HCEC 1CT (cell line): ENCODE measurements at regions not wholly inside any gene's neighbourhood (a gene's known extent, or its start where the extent isn't known, plus 50 kb on each side); places are given as distances from the start of the nearest gene placed in this dataset.

Source experiments
- DNase-seq: peaks from one replicate; pipeline ENCODE4 v3.0.0-alpha.2; 2017

DNA sequence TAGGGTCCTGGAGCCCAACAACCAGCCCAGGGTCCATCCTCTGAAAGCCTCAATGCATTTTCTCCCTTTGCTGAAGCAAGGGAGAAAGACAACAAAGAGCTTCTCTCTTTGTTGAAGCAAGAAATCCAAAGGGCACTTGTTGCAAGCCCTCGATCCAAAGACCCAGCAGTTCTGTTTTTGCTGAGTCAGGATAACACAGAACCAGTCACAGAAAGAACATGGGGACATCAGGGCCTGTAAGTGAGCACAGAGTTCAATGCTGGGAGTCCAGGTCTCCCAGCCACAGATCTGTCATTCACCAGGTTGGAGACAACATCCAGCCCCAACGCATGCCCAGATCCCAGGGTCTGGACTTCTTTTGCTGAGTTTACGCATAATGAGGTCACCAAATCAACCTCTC lies 315.8 kb upstream of the KLHL29 start:
- DNase-seq = no peak

DNA sequence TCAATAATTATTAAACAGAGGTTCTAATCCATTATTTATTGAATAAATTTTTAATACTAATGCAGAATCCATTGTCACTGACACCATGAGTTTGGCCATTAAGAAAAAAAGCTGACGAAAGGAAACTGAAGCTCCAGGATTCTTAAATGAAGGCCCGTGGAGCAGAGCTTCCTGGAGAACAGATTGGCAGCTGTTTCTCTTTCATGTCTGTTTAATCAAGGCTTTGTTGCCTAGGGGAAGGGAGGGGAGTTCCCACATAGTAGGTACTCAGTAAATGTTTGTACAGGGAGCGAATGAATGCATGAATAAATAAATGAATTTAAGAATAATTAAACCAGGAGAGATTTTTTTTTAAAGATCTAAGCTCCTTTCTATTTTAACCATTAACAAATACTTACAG lies 315.1 kb upstream of the KLHL29 start:
- no peak for DNase-seq

- DNase-seq = no peak
These were observed 311.9 kb upstream of the KLHL29 start for GRCh38 chr2:23073056-23073455.

GRCh38 chr2:23073671-23074070 lies 311.3 kb upstream of the KLHL29 start:
- DNase-seq = no peak

DNA sequence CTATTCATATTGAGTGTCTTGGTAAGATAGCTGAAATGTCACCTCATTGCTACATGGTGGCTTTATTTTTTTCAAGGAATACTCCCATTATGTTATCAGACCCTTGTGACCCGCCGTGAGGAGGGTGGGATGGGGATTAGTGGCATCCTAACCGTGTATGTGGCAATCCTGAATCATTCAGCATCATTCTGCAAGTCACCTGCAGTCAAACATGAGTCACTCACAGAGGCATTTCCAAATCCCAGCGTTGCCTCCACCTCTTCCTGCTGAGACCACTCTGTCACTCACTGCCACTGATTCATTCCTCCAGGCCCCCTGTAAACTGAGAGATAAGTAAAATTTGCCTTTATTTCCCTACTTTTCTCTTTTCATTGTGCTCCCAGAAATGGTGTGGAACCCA lies 307.4 kb upstream of the KLHL29 start:
- no peak for DNase-seq

DNA sequence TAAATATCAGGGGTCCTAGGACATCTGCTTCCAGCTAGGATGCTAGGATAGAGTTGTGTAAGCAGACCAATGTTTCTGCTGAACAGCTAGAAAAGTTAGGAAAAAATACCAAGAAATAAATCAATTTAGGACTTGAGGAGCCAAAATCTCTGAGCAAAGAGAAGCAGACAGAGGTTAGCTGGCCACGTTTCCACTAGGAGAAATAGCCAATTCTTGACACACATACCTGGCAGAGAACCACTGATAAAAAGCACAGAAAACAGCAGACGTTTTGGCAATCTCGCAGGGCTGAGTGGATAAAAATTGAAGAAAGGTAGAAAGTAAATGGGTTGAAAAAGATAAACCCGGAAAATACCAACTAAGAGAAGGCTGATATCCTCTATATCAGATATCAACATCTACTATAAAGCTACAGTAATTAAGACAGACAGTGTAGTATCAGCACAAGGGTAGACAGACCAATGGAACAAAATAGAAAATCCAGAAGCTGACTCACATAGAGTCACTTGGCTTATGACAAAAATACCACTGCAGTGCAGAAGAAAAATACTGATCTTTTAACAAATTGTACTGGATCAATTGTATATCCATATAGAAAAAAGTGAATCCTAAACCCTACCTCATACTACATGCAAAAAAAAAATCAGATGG lies 306.1 kb upstream of the KLHL29 start:
- no peak for DNase-seq

GRCh38 chr2:23083966-23084365 lies 301.0 kb upstream of the KLHL29 start:
- DNase-seq = no peak

- DNase-seq = no peak
These were observed 294.0 kb upstream of the KLHL29 start for GRCh38 chr2:23091019-23091418.

DNA sequence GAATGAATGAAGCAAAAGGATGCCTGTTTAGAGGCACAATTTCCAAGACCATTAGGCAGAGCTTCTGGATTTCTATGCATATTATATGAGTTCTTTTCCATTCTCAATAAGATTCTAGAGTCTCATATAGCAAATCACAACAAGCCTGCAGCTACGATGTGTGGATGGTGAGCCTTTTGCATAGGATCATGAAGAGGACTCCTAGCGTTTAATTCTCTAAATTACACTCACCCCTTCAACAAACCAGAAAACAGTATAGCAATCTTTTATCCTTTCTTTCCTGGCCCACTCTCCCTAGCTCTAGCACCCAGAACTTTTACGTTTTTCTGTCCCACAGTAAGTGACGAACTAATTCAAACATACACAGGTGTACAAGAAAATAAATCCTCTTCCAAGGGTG lies 293.1 kb upstream of the KLHL29 start:
- no peak for DNase-seq

DNA sequence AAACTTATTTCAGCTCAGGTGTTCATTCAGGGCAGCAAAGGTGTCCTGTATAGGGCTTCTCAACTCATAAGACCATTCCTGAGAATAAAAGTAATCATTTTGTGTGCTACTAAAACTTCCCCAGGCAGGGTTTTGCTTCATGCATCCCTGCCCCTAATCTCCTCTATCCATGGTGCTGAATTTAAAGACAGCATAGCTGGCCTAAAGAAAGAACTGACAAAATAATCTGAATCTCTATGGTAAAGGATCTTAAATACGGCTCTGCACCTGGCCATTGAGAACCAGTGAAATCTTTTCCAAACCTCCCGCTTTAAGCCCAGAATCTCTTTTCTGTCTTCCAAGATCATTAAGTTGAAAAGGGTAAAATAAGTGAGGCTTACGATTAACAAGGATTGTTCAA lies 292.1 kb upstream of the KLHL29 start:
- no peak for DNase-seq

DNA sequence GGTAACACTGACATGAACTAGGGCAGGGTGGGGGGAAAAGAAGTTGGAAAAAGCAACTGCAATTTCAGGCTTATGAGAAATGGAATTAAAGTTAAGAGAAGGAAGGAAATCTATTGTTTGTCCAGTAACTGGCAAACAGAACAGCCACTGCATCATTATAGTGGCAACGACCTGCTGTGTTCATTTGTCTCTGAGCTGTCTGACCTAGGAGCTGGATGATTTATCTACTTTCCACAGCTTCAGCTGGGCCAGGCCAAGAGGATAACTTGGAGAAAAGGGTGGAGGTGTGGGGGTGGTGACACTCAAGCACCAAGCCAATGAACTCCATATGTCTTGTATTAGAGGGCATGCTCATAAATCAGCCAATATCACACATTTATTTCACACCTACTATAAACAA lies 291.5 kb upstream of the KLHL29 start:
- DNase-seq = no peak

DNA sequence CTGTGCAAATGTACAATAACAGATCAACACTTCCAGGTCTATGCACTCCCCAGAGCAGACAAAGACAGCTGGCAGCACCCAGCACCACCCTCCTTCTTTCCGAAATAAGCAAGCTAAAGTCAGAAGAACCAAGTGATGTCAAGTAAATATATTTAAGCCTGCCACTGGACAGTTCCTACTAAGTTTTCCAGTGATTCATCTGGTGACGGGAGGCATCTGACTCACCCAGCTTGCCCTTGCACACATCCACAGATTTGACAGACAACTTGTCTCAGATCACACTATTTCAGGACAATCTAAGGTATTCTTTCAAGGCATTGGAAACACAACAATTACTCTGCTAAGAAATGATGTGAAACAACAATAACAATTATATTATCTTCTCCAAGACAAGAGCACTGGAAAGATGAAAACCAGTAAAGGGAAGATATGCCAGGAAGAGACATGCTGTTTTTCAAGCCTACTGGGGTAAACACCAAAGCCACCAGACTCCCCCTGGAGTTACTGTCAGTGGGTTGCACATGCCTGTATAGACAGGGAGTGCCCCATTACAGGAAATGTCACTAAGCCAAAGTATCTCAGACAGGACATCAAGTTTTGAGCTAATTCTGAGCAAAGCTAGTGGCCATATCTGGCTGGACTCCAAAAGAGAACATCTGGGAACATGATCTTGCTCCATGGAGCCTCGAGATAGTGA lies 287.9 kb upstream of the KLHL29 start:
- no peak for DNase-seq

DNA sequence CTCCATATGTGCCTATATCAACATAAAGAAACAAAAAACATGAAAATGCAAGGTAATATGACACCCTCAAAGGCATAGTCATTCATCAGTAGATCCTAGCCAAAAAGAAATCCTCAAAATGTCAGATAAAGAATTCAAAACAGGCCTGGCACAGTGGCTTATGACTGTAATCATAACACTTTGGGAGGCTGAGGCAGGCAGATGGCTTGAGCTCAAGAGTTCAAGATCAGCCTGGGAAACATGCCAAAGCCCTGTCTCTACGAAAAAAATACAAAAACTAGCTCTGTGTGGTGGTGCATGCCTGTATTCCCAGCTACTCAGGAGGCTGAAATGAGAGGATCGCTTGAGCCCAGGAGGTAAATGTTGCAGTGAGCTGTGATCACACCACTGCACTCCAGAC lies 284.6 kb upstream of the KLHL29 start:
- DNase-seq = no peak

DNA sequence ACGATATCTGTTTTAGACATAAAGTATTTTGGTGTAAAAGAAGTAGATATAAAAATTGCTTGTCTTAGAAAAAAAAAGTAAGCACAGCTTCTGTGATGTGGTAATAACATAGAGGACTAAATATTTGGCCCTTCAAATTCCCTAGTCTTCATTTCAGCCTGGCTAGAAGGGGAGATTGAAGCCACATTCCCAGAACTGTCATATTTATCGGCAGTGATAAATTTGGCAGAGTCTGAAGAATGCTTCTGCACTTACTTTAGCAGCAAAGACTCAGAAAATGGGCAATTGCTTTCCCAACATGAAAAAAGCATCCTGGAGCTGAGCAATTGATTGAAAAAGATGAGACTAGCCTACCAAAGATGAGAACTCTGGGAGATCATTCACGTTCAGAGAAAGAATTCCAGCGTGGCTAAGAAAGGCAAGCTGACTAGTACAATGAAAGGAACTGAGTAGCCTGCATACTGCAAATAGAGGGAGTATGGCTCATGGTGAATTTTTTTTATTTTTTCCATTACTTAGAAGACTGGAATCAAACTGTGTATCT lies 278.7 kb upstream of the KLHL29 start:
- DNase-seq = no peak

GRCh38 chr2:23107327-23107941 lies 277.5 kb upstream of the KLHL29 start:
- DNase-seq = no peak

DNA sequence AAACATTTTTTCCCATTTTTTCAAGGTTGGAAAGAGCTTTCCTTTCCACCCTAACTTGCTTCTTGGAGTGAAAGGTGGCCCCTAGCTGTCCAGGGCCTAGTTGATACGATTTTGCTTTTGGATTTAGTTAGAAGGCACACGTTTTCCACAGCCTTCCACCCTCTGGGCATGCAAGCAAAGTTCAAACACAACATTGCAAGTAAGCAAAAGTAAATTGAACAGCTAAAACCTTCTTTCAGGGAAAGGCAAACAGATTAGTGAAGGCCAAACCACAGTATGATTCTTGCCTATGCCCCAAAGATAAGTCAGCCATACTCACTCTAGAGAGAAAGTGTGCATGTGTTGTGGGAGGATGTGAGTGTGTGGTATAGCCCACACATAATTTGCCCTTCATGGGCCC lies 273.7 kb upstream of the KLHL29 start:
- DNase-seq = no peak

DNA sequence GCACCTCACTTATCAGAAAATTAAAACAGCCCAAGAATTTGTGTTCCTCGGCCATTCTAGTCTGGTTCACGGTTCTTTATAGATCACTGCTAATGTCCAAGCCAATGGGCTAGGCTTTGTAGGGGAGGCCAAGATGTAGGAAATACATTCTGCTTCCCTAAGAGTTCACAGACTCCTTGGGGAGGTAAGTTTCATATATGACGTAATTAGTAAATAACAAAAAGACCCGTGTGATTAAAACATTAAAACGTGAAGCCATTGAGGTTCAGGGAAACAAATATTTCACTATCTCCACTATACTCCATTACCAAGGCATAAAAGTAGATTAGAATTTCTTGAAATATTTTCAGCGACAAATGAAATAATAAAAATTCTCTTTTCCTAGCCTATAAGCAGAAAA lies 272.5 kb upstream of the KLHL29 start:
- DNase-seq = no peak

DNA sequence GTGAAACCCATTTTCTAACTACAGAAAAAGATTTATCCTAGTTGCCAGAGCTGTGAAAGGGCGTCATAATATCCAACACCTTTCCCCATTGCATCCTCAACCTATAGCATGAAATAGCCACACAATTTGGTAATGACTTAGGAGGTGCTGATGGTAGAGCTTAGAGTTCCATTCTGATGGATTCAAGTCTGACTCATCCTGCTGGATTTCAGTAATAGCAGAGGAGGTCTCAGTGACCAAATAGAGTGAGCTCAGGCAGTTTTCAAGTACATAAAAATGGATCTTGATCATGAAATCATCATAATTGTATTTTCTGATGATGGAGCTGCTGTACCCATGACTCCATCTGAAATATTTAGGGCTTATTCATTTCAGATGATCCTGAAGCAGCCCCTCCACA lies 270.7 kb upstream of the KLHL29 start:
- DNase-seq = no peak

DNA sequence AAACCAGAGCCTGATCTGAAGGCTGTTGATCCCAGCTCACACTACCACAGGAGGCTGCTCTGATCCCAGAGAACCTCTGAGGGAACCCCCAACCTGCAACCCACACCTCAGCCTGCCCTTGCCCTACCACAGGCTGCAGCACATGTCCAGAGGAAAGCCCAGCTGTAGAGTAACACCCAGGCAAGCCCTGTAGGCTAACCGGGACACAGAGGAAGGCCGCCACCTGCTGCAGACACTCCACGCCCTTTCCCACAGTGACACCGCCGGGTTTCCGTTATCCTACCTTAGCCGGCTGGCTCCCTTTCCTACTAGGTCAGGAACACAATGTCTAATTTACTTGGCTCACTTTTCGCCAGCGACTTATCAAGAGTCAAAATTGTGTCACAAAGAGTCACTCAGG lies 266.7 kb upstream of the KLHL29 start:
- no peak for DNase-seq

- no peak for DNase-seq
These were observed 266.1 kb upstream of the KLHL29 start for GRCh38 chr2:23118894-23119293.

- no peak for DNase-seq
These were observed 264.8 kb upstream of the KLHL29 start for GRCh38 chr2:23120161-23120560.

DNA sequence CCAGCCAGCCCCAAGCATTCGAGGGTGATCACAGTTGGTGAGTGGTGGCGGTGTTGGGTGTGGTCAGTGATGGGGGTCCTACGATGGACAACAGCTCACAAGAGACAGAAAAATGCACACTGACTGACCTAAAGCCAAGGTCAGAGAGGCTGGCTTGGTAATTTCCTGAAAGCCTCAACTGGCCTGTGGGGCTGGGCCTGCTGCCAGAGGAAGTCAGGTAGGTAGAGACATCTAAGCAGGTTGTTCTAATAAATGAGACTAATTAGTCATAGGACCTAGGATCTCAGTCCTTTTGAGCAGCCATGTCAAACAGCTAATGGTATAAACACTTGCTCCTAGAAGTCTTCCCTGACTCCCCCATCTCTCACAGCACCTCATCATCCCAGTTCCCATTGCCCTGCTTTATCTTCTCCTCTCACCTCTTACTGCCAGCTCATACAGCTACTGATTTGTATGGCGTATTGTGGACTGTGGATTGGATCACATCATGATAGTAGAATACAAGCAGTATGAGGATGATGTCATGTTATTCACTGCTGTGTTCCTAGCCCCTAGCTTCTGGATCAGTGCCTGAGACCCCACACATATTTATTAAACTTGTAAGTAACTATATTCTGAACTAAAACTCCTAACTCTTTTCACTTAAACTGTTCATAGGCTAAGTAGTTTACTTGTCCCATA lies 262.9 kb upstream of the KLHL29 start:
- no peak for DNase-seq

DNA sequence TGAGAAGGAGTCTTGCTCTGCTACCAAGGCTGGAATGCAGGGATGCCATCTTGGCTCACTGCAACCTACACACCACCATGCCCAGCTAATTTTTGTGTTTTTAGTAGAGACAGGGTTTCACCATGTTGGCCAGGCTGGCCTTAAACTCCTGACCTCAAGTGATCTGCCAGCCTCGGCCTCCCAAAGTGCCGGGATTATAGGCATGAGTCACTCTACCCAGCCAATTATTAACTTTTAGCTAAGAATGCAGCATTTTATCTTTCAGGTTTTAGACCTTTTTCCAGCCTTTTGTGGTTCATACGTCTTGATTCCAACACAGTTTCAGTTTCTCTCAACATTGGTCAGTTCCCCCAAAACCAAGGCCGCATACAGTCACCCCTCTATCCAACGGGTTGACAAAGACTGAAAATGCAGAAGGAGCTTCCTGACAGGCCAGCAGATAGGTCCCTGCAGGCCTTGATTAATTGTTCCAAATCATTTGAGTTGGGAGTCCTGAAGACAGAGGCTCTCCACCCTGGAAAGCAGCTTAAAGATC lies 262.2 kb upstream of the KLHL29 start:
- no peak for DNase-seq
